ENCODE measurements at regions not wholly inside any gene's neighbourhood (a gene's known extent, or its start where the extent isn't known, plus 50 kb on each side); places are given as distances from the start of the nearest gene placed in this dataset.

DNA sequence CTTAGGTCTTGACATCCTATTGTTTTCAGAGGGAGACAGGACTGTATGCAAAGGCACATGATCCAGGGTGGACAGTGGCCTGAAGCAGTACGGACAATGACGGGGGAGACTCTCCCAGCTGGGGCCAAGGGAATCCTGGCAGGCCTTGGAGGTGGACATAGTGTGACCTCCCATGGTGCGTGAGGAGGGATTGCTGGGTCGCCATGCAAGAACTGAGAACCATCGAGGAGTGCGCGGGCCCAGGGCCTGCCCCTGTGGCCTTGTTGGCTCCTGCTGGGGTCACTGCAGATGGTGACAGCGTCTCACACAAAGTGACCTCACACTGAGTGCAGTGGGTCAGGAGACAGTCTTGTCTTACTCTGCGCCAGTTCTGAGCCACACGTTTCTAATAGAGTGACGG lies 192.4 kb downstream of the GADD45G start:
- DNase-seq, result no peak

DNA sequence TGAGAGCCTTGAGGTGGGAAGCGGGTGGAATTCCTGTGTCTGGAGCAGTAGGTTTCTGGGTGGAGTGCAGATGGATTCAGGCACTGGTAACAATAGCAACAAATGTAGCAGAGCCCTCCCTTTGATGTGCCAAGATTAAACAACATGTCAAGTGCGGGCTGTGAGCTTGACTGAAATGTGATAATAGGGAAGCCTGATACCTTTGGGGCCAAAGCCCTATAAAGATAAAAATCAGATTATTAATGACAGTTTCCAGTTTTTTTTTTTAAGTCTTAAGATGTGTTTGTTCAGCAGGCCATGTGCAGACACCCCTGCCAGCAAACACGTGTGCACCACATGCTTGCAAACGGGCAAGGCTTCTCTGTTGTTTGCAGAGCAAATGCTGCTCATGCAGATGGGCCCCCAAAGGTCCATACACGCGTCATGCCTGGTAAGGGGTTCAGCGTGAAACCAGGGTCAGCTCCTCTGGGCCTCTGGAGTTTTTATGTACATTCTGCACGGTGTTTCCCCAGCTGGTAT lies 193.2 kb downstream of the GADD45G start:
- DNase-seq, result no peak

DNA sequence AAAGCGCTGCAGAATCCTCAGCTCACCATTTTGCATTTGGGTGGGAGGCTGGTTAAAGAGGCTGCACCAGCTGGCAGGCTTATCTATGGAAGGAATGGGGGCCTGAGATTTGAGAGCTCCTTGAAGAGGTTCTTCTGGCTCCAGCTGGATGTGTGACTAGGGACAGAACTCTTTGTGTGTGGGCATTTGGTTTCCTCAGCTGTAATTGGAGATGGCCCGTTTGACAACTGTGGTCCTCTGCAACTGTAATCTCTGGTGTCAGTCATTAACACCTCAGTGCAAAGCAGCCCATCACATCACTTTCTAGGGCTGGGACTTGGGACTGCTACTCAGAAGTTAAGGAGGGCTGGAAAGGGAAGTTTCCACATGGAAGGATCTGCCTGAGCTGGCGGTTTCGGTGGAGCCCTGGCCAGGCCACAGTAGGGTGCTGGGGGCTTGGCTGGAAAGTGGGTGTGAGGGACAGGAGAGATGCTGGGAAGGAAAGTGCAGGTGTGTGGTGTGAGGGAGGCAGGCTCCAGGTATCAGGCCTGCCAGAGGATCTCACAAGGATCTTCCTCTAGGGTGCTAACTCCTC lies 193.8 kb downstream of the GADD45G start:
- DNase-seq, result no peak

DNA sequence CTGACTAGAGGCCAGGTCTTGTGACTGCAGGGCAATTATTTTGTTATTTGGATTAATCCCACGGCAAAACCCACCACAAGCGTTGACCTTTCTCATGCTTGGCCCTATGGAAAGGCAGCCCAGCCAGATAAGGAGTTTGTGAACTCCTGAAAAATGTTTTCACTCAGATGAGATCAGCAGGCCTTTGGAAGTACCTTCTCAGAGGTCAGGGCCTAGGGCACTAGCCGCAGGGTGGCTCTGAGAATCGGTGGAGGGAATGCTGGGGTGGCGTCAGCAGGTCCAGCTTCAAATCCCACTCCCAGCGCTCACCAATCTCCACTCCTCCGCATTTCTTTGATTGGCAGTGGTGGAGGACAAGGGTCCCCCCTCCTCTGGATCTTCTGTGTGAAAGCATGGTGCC lies 194.4 kb downstream of the GADD45G start:
- no peak for DNase-seq

DNA sequence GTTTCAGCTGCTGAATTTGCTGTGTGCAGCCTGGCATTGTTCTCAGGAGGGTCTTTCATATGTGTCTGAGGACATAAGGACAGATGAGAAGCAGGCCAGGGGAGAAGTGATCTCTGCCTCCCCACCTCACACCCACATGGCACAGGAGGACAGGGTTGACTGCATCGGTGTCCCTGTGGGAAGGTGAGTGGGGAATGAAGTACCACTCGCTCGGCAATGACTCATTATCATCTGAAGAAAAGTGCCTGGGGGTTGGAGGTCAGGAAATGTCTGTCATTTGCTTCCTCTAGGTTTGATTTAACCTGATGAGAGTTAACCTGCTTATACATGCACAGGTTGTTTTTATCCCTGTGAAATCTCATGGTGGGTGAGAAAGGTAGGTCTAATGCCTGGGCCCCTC lies 195.0 kb downstream of the GADD45G start:
- no peak for DNase-seq

DNA sequence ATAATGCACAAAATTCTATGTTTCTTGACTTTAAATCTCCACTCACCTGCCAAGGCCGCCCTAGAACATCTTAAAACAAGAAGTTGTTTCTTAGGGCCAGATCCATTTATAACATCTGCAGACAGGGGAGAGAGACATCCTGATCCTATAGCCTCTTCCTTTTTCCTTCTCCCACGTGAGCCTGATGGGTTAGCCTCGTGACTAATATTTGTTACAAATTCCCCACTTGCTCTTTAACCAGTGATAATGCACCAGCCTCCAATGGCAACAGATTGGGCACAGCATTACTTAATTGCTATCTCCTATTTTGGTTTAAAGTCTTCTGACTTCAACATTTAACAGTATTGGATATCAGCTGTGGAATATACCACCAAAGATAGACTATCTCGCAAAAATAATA lies 196.5 kb downstream of the GADD45G start:
- no peak for DNase-seq

DNA sequence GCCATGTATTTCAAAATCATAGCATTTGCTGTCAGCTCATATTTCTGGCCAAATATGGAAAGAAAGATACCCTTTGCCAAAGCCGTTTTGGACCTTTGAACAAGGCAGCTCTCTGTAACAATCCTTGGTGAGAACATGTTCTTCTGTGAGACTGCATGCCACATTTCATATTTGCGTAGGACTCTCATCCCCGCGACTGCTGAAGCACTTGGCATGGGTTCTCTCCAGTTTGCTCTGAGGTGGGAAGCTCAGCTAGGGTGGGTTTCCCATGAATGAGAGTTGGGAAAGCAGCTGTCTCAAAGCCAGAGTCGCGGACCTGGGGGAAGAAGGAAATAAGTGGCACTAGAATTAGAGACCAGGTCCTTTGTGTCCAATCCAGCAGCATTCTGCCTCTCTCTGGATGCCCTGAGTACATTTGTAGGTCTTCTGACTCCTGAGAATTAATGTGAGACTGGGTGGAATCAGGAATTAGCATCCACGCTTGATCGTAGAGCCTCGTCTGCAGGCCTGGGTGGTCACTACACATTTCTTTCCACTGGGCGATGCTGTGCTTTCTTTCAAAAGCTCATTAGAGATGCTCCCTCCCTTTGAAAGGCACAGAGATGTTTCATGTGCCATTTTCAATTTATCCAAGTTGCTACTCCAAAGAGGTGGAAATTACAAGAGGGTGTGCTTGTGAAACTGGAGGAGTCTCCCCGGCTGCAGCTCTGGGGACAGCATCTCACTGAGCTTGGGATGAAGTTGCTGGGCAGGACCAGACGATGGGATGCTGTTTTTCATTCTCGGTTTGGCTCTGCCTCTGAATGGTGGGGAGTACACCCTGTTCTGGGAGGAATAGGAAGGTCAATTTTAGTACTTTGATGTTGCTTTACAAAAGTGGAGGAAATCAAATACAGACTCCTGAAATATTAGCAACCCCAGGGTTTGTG lies 197.2 kb downstream of the GADD45G start:
- no peak for DNase-seq

DNA sequence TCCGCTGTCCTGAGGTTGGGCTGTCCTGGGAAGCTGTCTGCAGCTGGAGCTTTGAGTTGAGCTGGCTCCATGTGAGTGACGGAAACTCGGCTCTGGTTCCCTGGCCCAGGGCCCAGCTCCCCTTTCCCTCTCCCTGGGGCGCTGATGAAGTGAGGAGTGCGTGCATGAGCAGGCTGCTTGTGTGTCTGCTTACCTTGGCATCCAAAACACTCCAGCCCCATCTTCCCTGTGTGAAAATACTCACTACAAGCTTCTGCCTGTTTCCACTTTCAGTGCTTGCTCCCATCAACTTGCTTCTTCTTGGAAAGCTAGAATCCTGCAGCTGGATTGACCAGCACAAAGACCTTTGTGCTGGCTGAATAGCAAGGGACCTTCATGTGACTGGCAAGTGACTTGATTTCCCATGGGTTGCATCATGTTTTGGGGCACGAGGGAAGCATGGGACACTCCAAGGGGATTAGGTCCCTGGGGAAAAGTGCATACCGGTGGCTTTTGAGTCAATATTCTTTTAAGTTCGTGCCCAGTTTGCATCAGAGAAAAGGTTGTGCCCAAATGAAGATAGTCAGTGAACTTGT lies 198.1 kb downstream of the GADD45G start:
- DNase-seq, result peak; percentile 17

DNA sequence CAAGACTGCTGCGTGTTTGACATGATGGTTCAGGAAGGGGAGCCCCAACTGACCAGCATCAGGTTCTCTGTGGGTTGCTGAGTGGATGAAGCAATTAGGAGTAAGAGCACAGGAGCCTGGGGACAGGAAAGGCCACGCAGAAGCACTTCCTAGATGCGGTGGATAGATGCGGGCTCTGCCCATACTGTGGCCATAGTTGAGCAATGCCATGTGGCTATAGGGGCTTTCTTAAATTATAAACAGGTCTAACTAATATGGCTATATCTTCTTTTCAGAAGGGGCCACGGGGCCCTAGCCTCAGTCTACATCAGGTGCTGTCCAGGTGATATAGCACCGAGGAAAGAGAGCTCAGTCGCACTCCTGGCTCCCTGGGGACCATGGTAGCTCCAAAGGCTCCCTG lies 198.6 kb downstream of the GADD45G start:
- no peak for DNase-seq

DNA sequence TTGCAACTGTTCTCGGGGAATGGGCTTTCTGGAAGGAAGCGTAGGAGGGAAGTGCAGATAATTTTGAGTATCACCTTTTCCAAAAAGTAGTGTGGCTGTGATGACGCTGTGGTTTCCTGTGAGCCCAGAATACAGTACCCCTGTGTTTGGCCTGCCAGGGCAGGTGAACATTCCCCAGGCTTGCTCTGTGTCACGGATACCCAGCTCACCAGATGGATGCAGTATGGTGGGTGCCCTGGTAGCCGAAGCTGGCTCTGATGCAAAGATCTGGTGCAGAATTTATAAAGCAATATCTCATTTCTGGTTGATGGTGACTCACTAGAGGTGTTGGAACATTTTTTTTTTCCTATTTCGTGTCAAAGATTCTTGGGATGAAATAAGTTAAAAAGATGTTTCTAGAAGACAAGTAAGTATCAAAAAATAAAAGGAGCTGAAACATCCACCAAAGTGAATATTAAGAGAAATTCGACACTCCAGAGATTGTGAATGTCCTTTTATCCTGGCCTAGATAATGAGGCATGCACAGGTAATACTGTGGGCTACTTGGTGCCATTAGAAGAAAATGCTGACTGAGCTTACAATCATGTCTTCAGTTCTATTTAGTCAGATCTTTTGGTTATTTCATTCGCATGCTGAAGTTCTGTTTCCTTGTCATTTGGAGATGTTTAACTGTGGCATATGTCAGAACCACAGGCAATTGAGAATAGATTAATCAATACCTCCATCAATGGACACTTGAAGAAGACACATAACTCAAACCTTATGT lies 200.1 kb downstream of the GADD45G start:
- DNase-seq, result no peak

DNA sequence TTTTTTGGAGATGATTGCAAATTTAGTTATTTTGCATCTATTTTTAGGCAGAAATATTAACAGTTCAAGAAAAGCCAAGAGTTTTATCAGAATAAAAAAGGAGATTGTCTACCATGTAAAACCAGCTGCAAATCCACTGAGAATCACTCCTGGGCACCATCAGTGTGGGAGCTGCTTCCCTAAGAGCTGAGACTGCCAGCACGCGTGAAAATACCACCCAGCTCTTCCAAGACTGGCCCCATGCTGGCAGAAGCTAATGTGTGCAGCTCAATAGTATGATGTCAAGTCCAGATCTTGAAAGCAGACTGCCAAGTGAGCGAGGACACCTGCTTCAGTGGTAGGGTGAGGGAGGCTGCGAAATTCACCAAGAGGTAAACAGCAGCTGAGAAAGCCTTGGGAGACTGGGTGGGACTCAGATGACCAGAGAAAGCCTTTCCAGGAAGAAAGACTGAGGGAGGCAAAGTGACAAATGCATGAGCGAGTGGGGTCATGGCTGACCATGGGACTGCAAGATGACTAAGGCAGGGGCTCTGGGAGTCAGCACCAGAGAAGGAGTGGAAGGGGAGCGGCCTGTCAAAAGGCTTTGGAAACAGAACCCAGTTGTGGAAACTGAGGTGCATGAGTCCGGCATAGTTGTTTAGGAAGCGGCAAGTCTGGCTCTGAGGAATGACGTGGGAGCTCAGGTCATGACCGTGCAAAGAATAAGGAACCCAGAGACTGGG lies 200.9 kb downstream of the GADD45G start:
- no peak for DNase-seq

DNA sequence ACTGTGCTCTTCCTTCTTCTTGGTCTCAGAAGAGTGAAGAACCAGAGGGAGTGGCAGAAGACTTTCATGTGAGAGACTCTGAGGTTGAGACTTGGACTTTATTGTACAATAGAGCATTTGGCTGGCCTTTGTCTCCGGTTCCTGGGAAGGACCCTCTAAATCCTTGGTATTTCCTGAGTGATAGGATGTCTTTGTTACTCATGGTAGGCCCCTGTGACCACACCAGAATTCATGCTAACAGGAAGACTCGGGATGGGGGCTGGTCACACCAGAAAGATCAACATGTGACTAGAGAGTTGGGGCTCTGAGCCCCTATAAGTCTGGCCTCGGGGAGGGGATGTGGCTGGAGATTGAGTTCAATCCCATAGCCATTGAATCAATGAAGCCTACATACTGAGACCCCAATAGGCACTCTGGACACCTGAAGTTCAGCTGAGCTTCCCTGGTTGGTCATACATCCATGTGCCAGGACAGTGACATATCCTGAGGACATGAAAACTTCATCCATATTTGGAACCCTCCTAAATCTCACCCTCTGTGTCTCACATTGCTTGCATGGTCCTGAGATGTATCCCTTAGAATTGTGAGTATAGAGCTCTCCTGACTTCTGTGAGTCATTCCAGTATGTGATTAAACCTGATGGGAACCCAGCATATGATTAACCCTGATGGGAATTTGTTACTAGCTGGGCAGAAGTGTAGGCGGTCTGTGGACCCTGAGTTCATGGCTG lies 201.7 kb downstream of the GADD45G start:
- no peak for DNase-seq

DNA sequence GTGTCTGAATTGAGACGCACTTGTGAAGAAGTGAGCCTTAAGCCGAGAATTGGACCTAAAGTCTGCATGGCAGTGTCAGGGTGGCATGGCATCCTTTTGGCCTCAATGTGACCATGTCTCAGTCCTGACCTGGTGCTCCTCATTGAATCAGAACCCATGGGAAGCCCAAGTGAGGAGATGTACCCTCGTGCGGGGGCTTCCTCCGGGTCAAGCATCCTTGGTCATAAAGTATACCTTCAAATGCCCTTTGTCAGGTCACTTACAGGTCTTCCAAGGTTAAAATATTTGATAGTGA lies 202.2 kb downstream of the GADD45G start:
- no peak for DNase-seq

DNA sequence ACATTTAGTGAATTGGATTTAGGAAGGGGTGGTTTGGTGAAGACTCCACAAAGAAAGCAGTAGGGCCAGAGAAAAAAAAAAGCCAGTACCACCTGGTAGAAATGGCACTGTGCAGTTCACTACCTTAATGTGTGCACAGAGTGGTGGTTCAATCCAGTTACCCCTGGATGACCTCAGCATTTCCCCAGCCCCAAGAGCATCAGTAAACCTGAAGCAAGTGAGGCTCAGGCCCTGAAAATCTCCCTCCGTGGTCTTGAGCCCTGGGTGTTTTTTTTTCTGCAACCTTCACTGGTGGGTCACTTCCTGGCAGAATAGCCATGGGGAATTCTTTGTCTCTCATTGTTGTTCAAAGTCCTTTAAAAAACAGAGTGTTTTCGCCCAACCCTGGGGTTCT lies 202.9 kb downstream of the GADD45G start:
- DNase-seq, result no peak

DNA sequence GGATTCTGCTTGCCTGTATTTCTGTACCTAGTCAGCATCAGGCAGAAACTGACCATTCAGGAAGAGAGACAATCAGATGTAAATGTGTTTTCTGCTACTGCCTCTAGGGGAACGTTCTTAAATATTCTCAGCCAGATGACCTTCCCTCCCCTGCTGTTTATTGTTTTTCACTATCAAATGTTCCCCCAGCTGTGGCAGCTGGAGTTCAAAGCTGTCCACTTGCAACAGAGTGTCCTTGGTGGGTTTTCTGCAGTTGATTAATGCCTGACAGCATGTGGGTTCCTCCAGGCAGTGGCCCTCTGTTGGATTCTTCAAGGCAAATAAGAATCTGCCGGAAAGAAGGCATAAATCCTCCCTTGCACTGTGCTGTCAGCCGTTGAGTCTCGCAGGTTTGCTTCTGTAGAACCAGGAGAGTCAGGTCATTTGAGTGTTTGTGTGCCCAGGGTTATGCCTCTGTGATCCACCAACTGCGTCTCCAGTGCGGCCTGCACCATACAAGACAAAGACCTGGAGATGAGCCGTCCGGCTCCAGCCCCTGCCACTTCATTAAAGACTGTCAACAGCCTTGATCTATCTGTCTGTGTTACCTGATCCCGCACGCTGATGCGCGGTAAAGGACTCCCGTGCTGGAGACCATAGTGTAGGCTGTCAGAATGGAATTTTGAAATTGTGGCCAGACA lies 203.4 kb downstream of the GADD45G start:
- no peak for DNase-seq

DNA sequence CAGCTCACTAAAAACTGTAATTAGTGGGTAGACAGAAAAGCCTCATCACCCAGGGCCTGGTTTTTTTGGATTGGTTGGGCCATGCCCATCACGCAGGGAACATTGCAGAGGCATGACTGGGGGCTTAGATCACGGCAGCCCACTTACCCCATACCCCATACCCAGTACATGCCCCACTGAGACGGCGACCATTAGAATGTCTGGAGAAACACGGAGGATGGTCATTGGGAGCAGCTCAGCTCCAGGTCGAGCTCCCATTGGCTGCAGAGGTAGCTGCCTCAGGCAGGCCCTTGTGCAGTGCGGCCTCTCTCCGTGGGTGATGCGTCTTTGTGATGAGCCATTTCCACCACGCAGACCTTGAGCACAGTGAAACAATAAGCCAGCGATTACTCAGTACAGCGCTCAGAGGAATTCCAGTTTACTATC lies 204.0 kb downstream of the GADD45G start:
- no peak for DNase-seq

DNA sequence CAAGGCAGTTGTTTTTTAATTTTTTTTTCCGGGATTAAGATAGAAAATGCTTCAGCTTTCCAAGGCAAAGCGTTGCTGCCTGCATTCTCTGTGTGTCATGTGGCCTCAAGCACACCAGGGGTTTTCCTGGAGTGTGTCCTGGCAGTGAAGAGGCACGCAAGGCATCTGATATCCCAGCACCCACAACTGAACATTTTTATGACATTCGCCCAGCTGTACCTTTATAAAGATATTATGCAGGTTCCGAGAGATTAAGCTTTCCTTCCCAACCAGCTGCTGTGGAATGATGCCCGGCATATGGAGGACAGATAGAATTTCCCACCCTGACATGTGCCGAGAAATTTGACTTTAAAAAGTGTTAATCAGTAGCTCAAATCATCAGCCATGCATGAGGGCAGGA lies 205.6 kb downstream of the GADD45G start:
- no peak for DNase-seq

DNA sequence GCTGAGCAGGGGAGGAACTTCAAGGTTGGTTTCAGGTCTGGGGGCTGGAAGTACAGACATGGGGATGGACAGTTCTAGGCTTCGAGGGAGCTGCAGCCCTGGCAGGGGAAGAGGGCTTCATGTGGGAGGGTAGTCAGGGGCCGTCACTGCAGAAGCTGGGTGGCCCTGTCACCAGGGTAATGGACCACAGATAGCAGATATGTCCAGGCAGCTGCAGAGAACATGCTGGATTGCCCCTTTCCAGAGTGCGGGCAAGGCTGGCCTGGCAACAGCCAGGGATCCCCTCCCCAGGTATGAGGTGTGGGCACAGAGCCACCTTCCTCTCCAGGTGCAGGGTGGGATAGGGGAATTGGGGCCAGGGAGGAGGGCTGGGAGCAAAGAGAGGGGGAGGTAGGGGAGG lies 206.5 kb downstream of the GADD45G start:
- DNase-seq, result no peak

DNA sequence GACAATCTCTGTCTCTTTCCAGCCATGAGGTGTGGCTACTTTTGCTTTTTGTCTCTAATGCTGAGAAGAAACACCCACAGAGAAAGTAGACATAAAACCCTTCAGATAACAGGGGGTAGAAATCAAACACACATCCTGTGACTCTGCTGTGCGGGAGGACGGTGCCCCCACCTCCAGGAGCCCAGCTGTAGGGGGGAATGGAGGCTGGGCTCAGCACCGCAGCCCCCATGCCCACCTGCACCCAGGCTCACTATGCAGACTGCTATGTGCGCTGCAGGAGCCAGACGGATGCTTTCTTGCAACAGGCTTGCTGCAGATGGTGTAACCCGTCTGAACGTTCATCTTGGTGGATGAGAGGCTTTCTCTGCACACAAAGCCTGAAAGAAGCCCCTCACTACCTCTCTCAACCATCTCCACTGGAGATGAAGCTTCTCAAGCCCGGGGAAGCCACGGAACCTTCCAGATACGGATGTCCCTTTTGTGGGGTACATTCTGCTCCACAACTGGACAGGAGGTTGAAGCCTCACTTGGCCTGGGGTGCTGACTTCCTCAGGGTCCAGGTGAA lies 207.2 kb downstream of the GADD45G start:
- no peak for DNase-seq

DNA sequence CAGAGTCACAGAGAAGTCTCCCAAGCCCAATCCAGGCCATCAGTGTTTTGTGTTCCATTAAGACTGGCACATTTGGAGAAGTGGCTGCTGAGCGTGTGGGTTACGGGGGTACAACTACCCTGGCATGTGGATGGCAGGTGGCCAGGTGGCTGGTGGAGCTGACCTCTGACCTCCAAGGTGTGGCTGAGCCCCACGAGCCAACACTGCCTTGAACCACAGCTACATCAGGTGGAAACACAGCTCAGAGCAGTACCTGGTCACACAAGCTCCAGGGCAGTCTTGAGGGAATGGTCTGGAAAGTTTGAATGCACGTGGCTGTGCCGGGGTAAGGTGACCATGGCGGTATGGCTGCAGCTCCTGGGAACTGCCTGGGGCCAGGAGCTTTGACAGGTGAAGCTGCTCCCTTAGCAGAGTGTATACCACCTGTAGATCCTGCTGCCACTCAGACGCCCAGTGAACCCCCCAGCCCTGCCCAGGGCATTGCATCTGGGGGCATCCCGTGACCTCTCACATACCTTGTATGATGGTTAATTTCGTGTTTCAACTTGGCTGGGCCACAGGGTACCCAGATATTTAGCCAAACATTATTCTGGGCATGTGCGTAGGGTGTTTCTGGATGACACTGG lies 207.9 kb downstream of the GADD45G start:
- DNase-seq, result no peak

DNA sequence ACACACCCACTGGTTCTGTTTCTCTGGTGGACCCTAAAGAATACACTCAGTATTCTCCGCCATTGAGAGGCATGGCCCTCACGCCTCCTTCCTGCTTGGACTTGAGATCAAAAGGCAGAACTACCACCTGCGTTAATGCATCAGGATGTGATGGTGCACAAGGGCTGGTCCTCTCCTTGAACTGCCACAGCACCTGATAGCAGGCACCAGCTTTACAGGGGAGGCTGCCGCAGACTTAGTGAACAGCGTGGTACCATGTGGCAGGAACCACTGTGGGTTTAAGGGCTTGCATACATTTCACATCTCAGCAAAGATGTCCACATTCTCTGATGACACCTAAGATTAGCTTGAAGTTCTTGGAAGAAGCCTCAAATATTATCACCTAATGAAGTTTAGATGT lies 208.7 kb downstream of the GADD45G start:
- DNase-seq, result no peak

All from NCI-H1105 (cell line).